ENCODE measurements at regions not wholly inside any gene's neighbourhood (a gene's known extent, or its start where the extent isn't known, plus 50 kb on each side); places are given as distances from the start of the nearest gene placed in this dataset.
"Not testable (repeated sequence)": the region's sequence is repeated elsewhere in the genome, so short reads cannot be mapped to it uniquely, and the experiment has no call there.

GRCh38 chr4:3896871-3897578 lies 130.8 kb downstream of the ADRA2C start:
- not testable (repeated sequence) for TF ChIP-seq TAF1 (IDR thresholded peaks at IDR 0.05; ENCODE audit: borderline replicate concordance, low read depth, low read length); POLR2AphosphoS5 (IDR thresholded peaks at IDR 0.05; ENCODE audit: low read depth, low read length); POLR2A (IDR thresholded peaks at IDR 0.05; ENCODE audit: low read depth, low read length)

Measured in GM12892 (cell line).